Upper lobe of right lung (tissue), 1 donor: ENCODE measurements at regions not wholly inside any gene's neighbourhood (a gene's known extent, or its start where the extent isn't known, plus 50 kb on each side); places are given as distances from the start of the nearest gene placed in this dataset.

Experiments used
- ATAC-seq: fragments of 200-7000 bp; cut with Tn5 transposase; one replicate; pipeline ENCODE4 v1.9.1; 2020; ENCODE audit warnings: mild to moderate bottlenecking, moderate library complexity
- DNase-seq: peaks from one replicate; pipeline ENCODE4 v3.0.0-alpha.2; 2020
- H3K27ac ChIP-seq: fragments of 200-600 bp; one replicate; pipeline ENCODE4 v1.8.0; 2022
- H3K27me3 ChIP-seq: fragments of 200-600 bp; one replicate; pipeline ENCODE4 v1.8.0; 2022; ENCODE audit warnings: mild to moderate bottlenecking
- H3K36me3 ChIP-seq: fragments of 200-600 bp; one replicate; pipeline ENCODE4 v1.8.0; 2022
- H3K4me1 ChIP-seq: fragments of 200-600 bp; one replicate; pipeline ENCODE4 v1.8.0; 2022
- H3K4me3 ChIP-seq: fragments of 200-600 bp; one replicate; pipeline ENCODE4 v1.8.0; 2022; ENCODE audit warnings: mild to moderate bottlenecking
- H3K9me3 ChIP-seq: fragments of 200-600 bp; one replicate; pipeline ENCODE4 v1.8.0; 2022
- intact Hi-C: fragments of 100-400 bp; cut with DNase I; formaldehyde crosslinking; loops from one replicate; pipeline ENCODE4 v1.11.0; 2022
- TF ChIP-seq, protein P1 (sequence below): fragments of 200-600 bp; IDR thresholded peaks from one replicate; pipeline ENCODE4 v1.8.0; 2022; ENCODE audit warnings: antibody characterized with exemption
- donor health status: DM: no; HTN: yes; CAD: no; lungs with severe emphysema.

DNA sequence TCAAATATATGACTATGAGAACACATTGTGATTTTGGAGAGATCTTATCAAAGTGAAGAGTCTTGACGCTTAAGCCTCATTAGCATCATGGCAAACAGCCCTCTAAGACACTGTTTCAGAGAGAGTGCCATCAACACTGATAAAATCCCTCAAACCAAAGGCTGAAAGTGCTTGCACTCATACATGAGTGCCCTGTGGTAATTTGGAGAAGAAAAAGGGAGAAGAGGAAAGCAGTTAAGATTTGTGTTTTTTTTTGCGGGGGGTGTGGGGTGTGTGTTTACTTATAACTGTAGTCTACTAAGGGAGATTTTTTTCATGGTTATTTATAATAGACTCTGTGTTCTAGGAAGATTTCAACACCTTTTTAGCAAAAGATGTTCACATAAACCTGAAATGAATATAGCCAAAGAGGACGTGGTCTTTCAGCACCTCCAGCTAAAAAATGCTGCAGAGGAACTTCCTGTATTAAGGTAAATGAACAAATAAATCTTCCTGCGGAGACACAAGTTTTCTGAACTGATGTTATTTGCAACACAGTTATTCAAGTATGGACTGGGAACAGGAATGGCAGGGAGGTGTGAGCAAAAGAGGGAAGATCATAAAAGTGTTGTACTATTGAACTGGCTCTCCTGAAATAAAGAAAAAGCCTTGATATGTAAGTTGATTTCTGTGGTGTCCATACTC, 81.9 kb upstream of the TGFBR2 start:
- no peaks in the 10 kb centered on the region for H3K36me3 ChIP-seq
- no peak overlapping the region for H3K4me3 ChIP-seq
- TF ChIP-seq, protein P1, sequence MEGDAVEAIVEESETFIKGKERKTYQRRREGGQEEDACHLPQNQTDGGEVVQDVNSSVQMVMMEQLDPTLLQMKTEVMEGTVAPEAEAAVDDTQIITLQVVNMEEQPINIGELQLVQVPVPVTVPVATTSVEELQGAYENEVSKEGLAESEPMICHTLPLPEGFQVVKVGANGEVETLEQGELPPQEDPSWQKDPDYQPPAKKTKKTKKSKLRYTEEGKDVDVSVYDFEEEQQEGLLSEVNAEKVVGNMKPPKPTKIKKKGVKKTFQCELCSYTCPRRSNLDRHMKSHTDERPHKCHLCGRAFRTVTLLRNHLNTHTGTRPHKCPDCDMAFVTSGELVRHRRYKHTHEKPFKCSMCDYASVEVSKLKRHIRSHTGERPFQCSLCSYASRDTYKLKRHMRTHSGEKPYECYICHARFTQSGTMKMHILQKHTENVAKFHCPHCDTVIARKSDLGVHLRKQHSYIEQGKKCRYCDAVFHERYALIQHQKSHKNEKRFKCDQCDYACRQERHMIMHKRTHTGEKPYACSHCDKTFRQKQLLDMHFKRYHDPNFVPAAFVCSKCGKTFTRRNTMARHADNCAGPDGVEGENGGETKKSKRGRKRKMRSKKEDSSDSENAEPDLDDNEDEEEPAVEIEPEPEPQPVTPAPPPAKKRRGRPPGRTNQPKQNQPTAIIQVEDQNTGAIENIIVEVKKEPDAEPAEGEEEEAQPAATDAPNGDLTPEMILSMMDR = no peak
- peaks cover 43% of the 10 kb centered on the region for H3K4me1 ChIP-seq
- no peaks in the 10 kb centered on the region for H3K9me3 ChIP-seq
- H3K27me3 ChIP-seq = no peaks in the 10 kb centered on the region
- intact Hi-C loops = no loop called here
- ATAC-seq (no peak), DNase-seq (no peak)
- peak overlapping the region; percentile 4 for H3K27ac ChIP-seq

DNA sequence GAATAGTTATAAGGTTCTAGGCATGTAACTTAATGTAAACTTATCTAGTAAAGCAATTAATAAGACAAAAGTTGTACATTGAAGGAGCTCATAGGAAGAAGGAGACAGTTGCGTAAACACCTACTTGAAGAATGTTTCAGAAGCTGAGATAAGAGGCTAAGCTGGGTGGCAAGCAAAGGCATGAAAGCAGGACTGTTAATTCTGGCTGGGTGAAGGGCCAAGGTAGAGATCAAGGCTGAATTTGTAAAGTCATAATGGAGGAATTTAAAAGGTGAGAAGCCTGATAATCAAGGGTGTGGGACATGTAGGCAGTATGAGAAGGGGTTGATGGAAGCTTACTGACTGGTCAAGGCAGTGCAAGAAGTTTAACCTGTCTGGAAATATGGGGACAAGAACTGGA, 80.4 kb upstream of the TGFBR2 start:
- Histone ChIP-seq H3K4me3 (no peak overlapping the region), H3K36me3 (no peaks in the 10 kb centered on the region), H3K27ac (no peak overlapping the region), H3K27me3 (no peaks in the 10 kb centered on the region), H3K9me3 (no peaks in the 10 kb centered on the region), H3K4me1 (peaks cover 29% of the 10 kb centered on the region)
- intact Hi-C loops = no loop called here
- ATAC-seq (peak; percentile 69), DNase-seq (no peak)
- TF ChIP-seq, protein P1 = no peak

GRCh38 chr3:30527186-30527585, 79.2 kb upstream of the TGFBR2 start:
- TF ChIP-seq, protein P1 = no peak
- H3K27ac ChIP-seq = no peak overlapping the region
- H3K36me3 ChIP-seq = no peaks in the 10 kb centered on the region
- H3K27me3 ChIP-seq = no peaks in the 10 kb centered on the region
- H3K4me1 ChIP-seq = peaks cover 25% of the 10 kb centered on the region
- no peak for DNase-seq
- no peak overlapping the region for H3K4me3 ChIP-seq
- intact Hi-C loops = no loop called here
- no peaks in the 10 kb centered on the region for H3K9me3 ChIP-seq
- no peak for ATAC-seq

DNA sequence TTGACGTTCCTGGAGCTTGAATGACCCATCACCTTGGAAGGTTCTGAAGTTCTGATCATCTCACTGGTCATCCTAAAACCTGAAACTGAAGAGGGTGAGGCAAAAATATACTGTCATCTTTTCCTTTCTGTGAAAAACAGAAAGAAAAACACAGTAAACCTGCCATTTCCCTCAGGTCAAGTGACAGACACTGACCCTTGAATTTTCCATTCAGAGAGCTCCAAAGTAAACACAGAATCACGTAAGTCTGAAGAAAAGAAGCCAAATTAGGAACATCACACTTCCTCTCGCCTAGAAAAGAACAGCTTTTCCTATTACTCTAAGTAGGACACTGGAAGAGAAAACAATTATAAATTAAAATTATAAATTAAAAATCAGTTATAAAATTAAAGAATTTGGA, 78.7 kb upstream of the TGFBR2 start:
- H3K27ac ChIP-seq = no peak overlapping the region
- TF ChIP-seq, protein P1 = no peak
- peaks cover 25% of the 10 kb centered on the region for H3K4me1 ChIP-seq
- ATAC-seq (no peak), DNase-seq (no peak)
- no peaks in the 10 kb centered on the region for H3K36me3 ChIP-seq
- intact Hi-C loops = no loop called here
- no peak overlapping the region for H3K4me3 ChIP-seq
- no peaks in the 10 kb centered on the region for H3K9me3 ChIP-seq
- no peaks in the 10 kb centered on the region for H3K27me3 ChIP-seq

DNA sequence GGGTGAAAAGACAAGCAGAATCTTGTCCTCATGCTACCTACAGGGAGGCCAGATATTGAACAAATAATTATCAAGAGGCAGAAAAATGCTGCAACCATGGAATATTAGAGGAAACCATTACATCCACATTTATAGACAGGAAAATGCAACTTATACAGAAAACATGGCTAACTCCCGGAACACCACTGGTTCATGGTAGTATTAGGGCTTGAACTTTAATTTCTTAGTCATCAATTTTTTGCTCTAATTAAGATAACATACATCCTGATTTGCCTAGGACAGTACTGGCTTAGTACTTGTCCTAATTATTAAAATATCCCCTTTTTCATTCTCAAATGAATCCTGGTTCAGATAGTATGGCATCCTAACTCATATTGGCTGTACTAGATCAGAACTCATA, 76.3 kb upstream of the TGFBR2 start:
- Histone ChIP-seq H3K36me3 (no peaks in the 10 kb centered on the region), H3K27me3 (no peaks in the 10 kb centered on the region), H3K4me3 (no peak overlapping the region), H3K9me3 (no peaks in the 10 kb centered on the region), H3K27ac (no peak overlapping the region), H3K4me1 (peaks cover 9% of the 10 kb centered on the region)
- TF ChIP-seq, protein P1 = no peak
- intact Hi-C loops = no loop called here
- ATAC-seq (no peak), DNase-seq (no peak)
